ENCODE measurements at regions not wholly inside any gene's neighbourhood (a gene's known extent, or its start where the extent isn't known, plus 50 kb on each side); places are given as distances from the start of the nearest gene placed in this dataset.
"Not testable (repeated sequence)": the region's sequence is repeated elsewhere in the genome, so short reads cannot be mapped to it uniquely, and the experiment has no call there.

- not testable (repeated sequence) for TF ChIP-seq POLR2A, CTCF, POLR2AphosphoS5 (IDR thresholded peaks at IDR 0.05)
These were observed 100.7 kb downstream of the FOXD2 start for GRCh38 chr1:47538530-47538929.

All from suprapubic skin (tissue), 4 donors.